ENCODE measurements at regions not wholly inside any gene's neighbourhood (a gene's known extent, or its start where the extent isn't known, plus 50 kb on each side); places are given as distances from the start of the nearest gene placed in this dataset.

DNA sequence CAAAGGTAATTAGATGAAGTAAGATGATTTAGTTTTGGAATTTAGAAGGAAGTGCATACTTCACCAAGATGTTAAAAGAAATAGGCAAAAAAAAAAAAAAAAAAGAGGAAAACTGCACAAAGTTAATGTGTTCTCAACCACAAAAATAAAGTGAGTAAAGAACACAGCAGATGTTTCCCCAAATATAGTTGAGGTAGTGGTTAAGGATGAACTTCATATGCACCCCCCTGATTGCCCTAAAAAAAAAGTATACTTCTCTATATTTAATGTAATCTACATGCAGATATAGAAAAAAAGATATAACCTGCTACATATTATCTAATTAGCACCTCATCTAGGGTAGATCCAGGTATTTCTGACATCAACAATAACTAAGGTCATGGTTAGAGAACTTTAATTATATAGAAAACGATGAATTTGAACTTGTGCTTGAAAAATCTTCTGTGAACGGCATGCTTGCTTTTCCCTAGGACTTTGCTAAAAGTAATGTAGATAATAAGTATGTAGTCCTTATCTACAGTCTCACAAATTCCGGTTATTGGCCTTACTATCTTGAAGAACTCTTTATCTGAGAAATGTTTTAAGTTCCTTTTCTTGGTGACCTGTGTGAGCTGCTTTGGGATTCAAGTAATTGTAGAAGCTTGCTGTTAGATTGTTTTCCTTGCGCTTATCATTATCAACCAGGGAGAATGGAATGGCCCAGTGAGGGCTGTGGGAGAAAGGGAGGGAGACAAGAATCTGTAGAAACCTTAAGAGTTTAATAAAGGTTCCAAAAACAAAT, 70.1 kb upstream of the LRRC7 start:
- FAIRE-seq (no peak), DNase-seq (ENCODE audit: insufficient read length) (no peak)
- no peak for TF ChIP-seq TAF1 (IDR thresholded peaks at IDR 0.05; ENCODE audit: borderline replicate concordance, low read depth, low read length)

DNA sequence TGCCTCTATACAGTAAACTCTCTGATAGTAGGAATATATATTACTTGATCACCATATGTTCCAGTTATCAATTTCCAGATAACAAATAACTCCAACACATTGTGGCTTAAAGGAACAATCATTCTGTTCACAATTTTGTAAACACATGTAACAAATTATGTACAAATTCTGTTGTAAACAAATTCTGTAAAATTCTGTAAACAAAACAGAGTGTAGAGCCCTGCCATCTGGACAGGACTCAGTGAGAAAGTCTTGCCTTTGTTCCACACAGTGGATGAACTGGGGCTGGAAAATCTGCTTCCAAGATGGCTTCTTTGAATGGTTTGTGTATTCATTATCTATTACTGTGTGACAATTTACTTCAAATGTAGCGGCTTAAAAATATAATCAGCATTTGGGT, 69.0 kb upstream of the LRRC7 start:
- DNase-seq (ENCODE audit: insufficient read length), result no peak
- TF ChIP-seq TAF1 (IDR thresholded peaks at IDR 0.05; ENCODE audit: borderline replicate concordance, low read depth, low read length), result no peak
- no peak for FAIRE-seq

DNA sequence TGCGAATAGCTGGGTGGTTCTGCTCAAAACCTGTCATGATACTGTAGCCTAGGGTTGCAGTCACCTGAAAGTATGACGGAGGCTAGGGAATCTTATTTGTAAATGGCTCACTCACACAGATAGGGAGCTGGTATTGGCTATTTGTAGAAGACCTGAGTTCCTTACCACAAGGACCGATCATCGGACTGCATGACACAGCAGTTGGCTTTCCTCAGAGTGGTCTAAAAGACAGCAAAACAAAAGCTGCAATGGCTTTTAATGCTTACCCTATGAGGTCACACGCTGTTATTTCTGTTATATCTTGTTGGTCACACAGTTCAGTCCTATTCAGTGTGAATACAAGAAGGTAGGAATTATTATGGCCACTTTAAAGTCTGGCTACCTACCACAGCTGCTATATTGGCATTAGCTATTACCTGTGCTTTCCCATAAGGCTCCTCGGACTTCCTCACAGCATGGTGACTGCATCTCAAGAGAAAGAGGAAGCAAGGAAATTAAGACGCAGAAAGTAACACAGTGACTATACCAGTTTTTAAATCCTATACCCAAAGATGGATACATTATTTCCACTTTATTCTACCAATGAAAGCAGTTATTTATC, 68.4 kb upstream of the LRRC7 start:
- DNase-seq (ENCODE audit: insufficient read length) (no peak), FAIRE-seq (no peak)
- no peak for TF ChIP-seq POLR2A (IDR thresholded peaks at IDR 0.05; ENCODE audit: low read depth, low read length)
- no peak for TF ChIP-seq TAF1 (IDR thresholded peaks at IDR 0.05; ENCODE audit: borderline replicate concordance, low read depth, low read length)
- no peak for TF ChIP-seq POLR2AphosphoS5 (IDR thresholded peaks at IDR 0.05; ENCODE audit: low read depth, low read length)

DNA sequence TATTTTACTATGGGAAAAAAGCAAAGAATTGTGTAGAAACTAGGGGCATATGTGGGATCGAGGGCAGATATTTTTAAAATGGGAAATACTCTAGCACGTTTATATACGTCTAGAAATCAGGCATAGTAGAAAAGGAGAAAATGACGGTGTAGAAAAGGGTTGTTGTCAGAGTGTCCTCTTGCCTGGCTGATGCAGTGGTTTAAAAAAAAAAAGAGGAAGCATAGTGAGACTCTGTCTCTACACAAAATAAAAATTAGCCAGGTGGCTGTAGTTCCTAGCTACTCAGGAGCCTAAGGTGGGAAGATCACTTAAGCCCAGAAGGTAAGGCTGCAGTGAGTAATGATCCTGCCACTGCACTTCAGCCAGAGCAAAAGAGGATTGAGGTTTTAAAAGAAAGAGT, 64.7 kb upstream of the LRRC7 start:
- DNase-seq (ENCODE audit: insufficient read length) (no peak), FAIRE-seq (no peak)

DNA sequence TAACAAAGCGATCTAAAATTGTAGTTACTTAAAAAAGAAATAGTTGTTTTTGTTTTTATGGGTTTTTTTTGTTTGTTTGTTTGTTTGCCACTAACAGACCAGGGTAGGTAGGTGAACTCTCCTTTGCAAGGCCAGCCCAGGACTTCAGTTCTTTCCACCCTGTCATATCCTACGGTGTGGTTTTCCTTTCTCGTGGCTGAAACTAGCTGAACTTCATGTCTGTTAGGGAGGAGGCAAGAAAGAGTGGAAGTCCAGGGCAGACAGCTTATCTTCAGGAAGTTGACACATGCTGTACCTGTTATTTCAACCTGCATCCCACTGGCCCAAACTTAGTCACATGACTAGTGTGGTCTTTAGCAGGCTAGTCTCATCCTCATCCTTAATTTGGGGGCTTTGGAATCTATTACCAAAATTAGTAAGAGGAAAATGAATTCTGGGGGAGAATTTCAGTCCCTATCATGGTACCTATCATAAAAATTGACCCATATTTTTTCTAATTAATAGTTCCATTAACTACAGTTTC, 62.9 kb upstream of the LRRC7 start:
- no peak for FAIRE-seq
- DNase-seq (ENCODE audit: insufficient read length), result no peak
- TF ChIP-seq POLR2AphosphoS5 (IDR thresholded peaks at IDR 0.05; ENCODE audit: low read depth, low read length), result no peak
- no peak for TF ChIP-seq POLR2A (IDR thresholded peaks at IDR 0.05; ENCODE audit: low read depth, low read length)
- no peak for TF ChIP-seq TAF1 (IDR thresholded peaks at IDR 0.05; ENCODE audit: borderline replicate concordance, low read depth, low read length)

More for the DNA sequence above, 64.7 kb upstream of the LRRC7 start:
- TF ChIP-seq TAF1 (IDR thresholded peaks at IDR 0.05; ENCODE audit: borderline replicate concordance, low read depth, low read length), result no peak
- no peak for TF ChIP-seq POLR2A (IDR thresholded peaks at IDR 0.05; ENCODE audit: low read depth, low read length)
- no peak for TF ChIP-seq POLR2AphosphoS5 (IDR thresholded peaks at IDR 0.05; ENCODE audit: low read depth, low read length)

DNA sequence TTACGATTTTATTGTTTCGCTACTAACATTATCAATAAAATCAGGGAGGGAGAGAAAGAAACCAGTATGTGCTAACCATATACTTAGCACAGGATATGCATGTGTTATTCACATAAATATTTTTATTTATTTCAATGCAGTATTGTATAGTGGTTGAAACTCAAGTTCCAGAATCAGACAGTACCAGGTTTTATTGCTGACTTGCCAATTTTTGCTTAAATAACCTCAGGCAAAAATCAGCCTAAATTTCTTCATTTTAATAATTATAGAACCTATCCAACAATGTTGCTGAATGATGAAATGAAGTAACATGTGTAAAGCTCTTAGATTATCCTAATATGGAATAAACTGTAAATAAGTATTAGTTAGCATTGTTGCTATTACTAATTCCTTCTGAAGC, 61.4 kb upstream of the LRRC7 start:
- no peak for DNase-seq (ENCODE audit: insufficient read length)
- no peak for FAIRE-seq
- no peak for TF ChIP-seq POLR2AphosphoS5 (IDR thresholded peaks at IDR 0.05; ENCODE audit: low read depth, low read length)
- TF ChIP-seq POLR2A (IDR thresholded peaks at IDR 0.05; ENCODE audit: low read depth, low read length), result no peak
- no peak for TF ChIP-seq TAF1 (IDR thresholded peaks at IDR 0.05; ENCODE audit: borderline replicate concordance, low read depth, low read length)

DNA sequence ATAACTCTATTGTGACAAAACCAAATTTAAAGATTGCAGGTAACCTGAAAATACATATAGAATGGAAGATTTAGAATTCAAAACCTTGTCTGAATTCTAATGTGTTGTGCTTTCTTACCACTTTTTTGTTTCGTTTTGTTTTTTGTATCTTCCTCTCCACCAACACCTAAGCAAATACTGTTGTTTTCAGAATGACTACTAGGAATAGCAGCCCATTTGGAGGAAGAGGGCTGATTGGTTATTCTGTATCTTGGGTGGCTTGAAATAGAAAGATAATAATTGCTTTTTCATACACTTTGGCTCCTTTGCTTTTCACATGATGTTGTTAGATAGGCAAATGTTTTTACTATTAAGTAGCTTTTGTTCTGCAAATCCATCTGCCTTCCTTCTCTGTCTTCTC, 61.0 kb upstream of the LRRC7 start:
- no peak for DNase-seq (ENCODE audit: insufficient read length)
- no peak for FAIRE-seq
- TF ChIP-seq POLR2AphosphoS5 (IDR thresholded peaks at IDR 0.05; ENCODE audit: low read depth, low read length) (no peak), POLR2A (IDR thresholded peaks at IDR 0.05; ENCODE audit: low read depth, low read length) (no peak), TAF1 (IDR thresholded peaks at IDR 0.05; ENCODE audit: borderline replicate concordance, low read depth, low read length) (no peak)

DNA sequence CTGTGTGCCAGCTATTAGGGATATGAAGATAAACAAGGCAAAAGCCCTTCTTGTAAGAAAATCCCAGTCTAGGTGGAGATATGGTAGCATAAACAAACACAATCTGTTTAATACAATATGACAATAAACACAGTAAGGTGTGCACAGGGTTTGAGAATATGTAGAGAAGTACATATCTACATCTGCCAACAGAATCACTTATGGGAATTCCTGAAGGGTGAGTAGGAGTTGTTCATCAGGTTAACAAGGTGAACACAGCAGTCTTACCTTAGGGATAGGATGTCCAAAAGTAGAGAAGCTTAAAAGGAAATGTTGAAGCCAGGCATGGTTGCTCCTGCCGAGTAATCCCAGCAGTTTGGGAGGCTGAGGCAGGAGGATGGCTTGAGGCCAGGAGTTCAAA, 57.7 kb upstream of the LRRC7 start:
- DNase-seq (ENCODE audit: insufficient read length) (no peak), FAIRE-seq (no peak)

DNA sequence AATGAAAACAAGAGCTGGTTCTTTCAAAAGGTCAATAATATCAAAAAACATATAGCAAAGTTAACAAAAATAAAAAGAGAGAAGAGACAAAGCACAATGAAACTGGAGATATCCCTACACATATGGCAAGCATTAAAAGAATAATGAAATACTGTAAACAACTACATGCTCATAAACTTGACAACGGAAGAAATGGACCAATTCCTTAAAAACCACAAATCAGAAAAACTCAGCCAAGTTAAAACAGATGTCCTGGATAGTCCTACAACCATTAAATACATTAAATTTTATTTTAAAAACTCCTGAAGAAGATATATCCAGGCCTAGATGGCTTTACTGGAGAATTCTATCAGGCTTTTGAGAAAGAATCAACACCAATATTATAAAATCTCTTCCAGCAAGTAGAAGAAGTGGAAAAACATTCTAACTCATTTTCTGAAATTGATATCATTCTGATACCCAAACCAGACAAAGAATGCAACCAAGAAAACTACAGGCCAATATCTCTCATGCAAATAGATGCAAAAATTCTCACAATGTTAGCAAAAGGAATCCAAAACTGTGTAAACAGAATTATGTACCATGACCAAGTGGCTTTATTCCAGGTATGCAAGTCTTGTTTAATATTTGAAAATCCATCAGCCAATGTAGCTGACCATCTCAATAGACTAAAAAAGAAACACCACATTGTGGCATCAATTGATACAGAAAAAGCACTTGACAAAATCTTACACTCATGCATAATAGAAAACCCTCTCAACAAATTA, 56.1 kb upstream of the LRRC7 start:
- no peak for TF ChIP-seq POLR2A (IDR thresholded peaks at IDR 0.05; ENCODE audit: low read depth, low read length)
- no peak for TF ChIP-seq POLR2AphosphoS5 (IDR thresholded peaks at IDR 0.05; ENCODE audit: low read depth, low read length)
- no peak for TF ChIP-seq TAF1 (IDR thresholded peaks at IDR 0.05; ENCODE audit: borderline replicate concordance, low read depth, low read length)
- no peak for DNase-seq (ENCODE audit: insufficient read length)
- no peak for FAIRE-seq

More for the DNA sequence above, 57.7 kb upstream of the LRRC7 start:
- TF ChIP-seq TAF1 (IDR thresholded peaks at IDR 0.05; ENCODE audit: borderline replicate concordance, low read depth, low read length) (no peak), POLR2AphosphoS5 (IDR thresholded peaks at IDR 0.05; ENCODE audit: low read depth, low read length) (no peak), POLR2A (IDR thresholded peaks at IDR 0.05; ENCODE audit: low read depth, low read length) (no peak)

DNA sequence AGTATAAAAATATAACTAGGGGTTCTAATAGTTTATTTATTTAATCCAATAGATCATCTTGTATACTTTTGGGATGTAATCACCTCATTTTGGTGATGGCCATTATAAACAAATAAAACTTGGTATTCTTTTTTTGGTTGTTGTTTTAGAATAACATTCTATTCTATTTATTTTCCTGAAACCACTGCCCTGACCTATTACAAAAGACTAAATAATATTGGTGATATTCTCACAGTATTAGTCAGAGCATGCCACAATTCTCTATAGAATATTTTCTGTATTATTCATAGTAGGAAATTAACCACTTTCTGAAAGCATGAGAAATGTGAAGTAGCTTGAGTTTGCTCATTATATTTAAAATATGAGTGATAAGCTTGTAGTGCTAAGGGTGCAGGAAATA, 54.1 kb upstream of the LRRC7 start:
- TF ChIP-seq POLR2A (IDR thresholded peaks at IDR 0.05; ENCODE audit: low read depth, low read length) (no peak), TAF1 (IDR thresholded peaks at IDR 0.05; ENCODE audit: borderline replicate concordance, low read depth, low read length) (no peak), POLR2AphosphoS5 (IDR thresholded peaks at IDR 0.05; ENCODE audit: low read depth, low read length) (no peak)
- no peak for FAIRE-seq
- no peak for DNase-seq (ENCODE audit: insufficient read length)

Measured in GM12892 (cell line).